H1 (cell line): ENCODE measurements at regions not wholly inside any gene's neighbourhood (a gene's known extent, or its start where the extent isn't known, plus 50 kb on each side); places are given as distances from the start of the nearest gene placed in this dataset.

Source experiments
- CTCF ChIA-PET: fragments of 300-600 bp; sonication (Branson Sonifier 250); formaldehyde crosslinking; loops from one replicate; lab custom pipeline; 2021; ENCODE audit not compliant: partially characterized antibody; lab: Charles Lee
- POLR2A ChIA-PET: fragments of 300-600 bp; sonication (Branson Sonifier 250); formaldehyde crosslinking; loops from one replicate; lab custom pipeline; 2021; ENCODE audit warnings: inconsistent platforms; ENCODE audit not compliant: partially characterized antibody; lab: Charles Lee
- DNase-seq, 2 experiments: peaks; one replicate each; pipeline versions ENCODE4 v3.0.0 to v3.0.0-alpha.2; 2010 to 2022; ENCODE audit warnings: low spot score in 2 of 2, low read depth in 1 of 2, mixed read lengths in 1 of 2
- FAIRE-seq: peaks from 2 replicates; lab custom pipeline; 2011; peaks lifted over from hg19 to GRCh38; lab: Jason Lieb, UNC
- H2AFZ ChIP-seq: 2 replicates; pipeline ENCODE4 v1.8.1; 2012; ENCODE audit warnings: low read length, inconsistent platforms
- H2AK5ac ChIP-seq: 2 replicates; pipeline ENCODE4 v1.6.1; 2013; ENCODE audit warnings: low read depth, low read length
- H2BK120ac ChIP-seq: replicated peaks from 2 replicates; pipeline ENCODE3; 2013; ENCODE audit warnings: low read depth, low read length, inconsistent platforms
- H2BK12ac ChIP-seq: 2 replicates; pipeline ENCODE4 v1.6.1; 2013; ENCODE audit warnings: low read depth, low read length
- H2BK15ac ChIP-seq: 2 replicates; pipeline ENCODE4 v1.6.1; 2013; ENCODE audit warnings: low read length
- H2BK20ac ChIP-seq: 2 replicates; pipeline ENCODE4 v1.6.1; 2013; ENCODE audit warnings: low read length
- H2BK5ac ChIP-seq: 2 replicates; pipeline ENCODE4 v1.6.1; 2013; ENCODE audit warnings: low read depth, low read length
- H3K14ac ChIP-seq: 2 replicates; pipeline ENCODE4 v1.6.1; 2013; ENCODE audit warnings: inconsistent platforms; ENCODE audit not compliant: insufficient read length
- H3K18ac ChIP-seq: 2 replicates; pipeline ENCODE4 v1.6.1; 2013; ENCODE audit warnings: low read length; ENCODE audit errors: extremely low read depth
- H3K23ac ChIP-seq: 2 replicates; pipeline ENCODE4 v1.6.1; 2013; ENCODE audit warnings: inconsistent platforms; ENCODE audit not compliant: insufficient read length
- H3K23me2 ChIP-seq: 2 replicates; pipeline ENCODE4 v1.6.1; 2013; ENCODE audit warnings: low read depth, low read length
- H3K27ac ChIP-seq: 2 replicates; pipeline ENCODE4 v1.6.1; 2011; ENCODE audit warnings: low read depth, low read length, inconsistent platforms
- H3K27me3 ChIP-seq, 4 experiments: replicated peaks in 1 of 4; 1 replicate in 1 of 4; 2 replicates in 3 of 4; pipeline versions ENCODE4 v1.6.1 to v1.8.1; 2011 to 2013; ENCODE audit warnings: low read length in 3 of 4, mild to moderate bottlenecking in 3 of 4, inconsistent platforms in 2 of 4, mixed read lengths in 2 of 4, moderate library complexity in 1 of 4; ENCODE audit not compliant: control insufficient read depth in 3 of 4, insufficient read depth in 3 of 4; ENCODE audit errors: extremely low read depth in 1 of 4
- H3K36me3 ChIP-seq, 4 experiments: 2 replicates each; pipeline versions ENCODE4 v1.6.1 to v1.8.1; 2011 to 2013; ENCODE audit warnings: mild to moderate bottlenecking in 4 of 4, low read length in 3 of 4, moderate library complexity in 2 of 4, control low read depth in 1 of 4, inconsistent platforms in 1 of 4; ENCODE audit not compliant: insufficient read depth in 4 of 4, control insufficient read depth in 2 of 4
- H3K4ac ChIP-seq: replicated peaks from 2 replicates; pipeline ENCODE3; 2013; ENCODE audit warnings: low read length, low read depth, mixed read lengths, inconsistent platforms; ENCODE audit not compliant: insufficient read length
- H3K4me1 ChIP-seq, 4 experiments: replicated peaks in 1 of 4; 1 replicate in 1 of 4; 2 replicates in 3 of 4; pipeline versions ENCODE4 v1.6.1 to v1.8.1; 2011 to 2013; ENCODE audit warnings: low read length in 3 of 4, inconsistent platforms in 2 of 4, mixed read lengths in 1 of 4; ENCODE audit not compliant: insufficient read depth in 4 of 4, control insufficient read depth in 3 of 4
- H3K4me2 ChIP-seq, 2 experiments: 2 replicates each; pipeline versions ENCODE4 v1.6.1 to v1.8.1; 2011 to 2013; ENCODE audit warnings: low read depth in 2 of 2, low read length in 2 of 2, control low read depth in 1 of 2, inconsistent platforms in 1 of 2, mild to moderate bottlenecking in 1 of 2; ENCODE audit not compliant: insufficient read depth in 1 of 2
- H3K4me3 ChIP-seq, 4 experiments: fragments of 200-600, 300-600 bp in 1 of 4; sonication (generic), shearing (Covaris generic), sonication (Bioruptor Twin) in 1 of 4; 2 replicates each; pipeline versions ENCODE4 v1.5.1 to v1.8.1; 2011 to 2016; ENCODE audit warnings: low read length in 4 of 4, low read depth in 3 of 4, control low read depth in 2 of 4, inconsistent platforms in 2 of 4, mild to moderate bottlenecking in 2 of 4, mixed read lengths in 1 of 4, moderate library complexity in 1 of 4; ENCODE audit not compliant: insufficient read depth in 2 of 4; ENCODE audit errors: extremely low read depth in 1 of 4
- H3K56ac ChIP-seq: replicated peaks from 2 replicates; pipeline ENCODE3; 2013; ENCODE audit warnings: low read depth, mild to moderate bottlenecking, mixed read lengths, low read length, inconsistent platforms; ENCODE audit not compliant: insufficient read length
- H3K79me1 ChIP-seq: 2 replicates; pipeline ENCODE4 v1.6.1; 2013; ENCODE audit warnings: low read depth, low read length, control low read depth
- H3K79me2 ChIP-seq, 2 experiments: 2 replicates each; pipeline versions ENCODE4 v1.6.1 to v1.8.1; 2012 to 2013; ENCODE audit warnings: low read length in 2 of 2, mild to moderate bottlenecking in 2 of 2, inconsistent platforms in 1 of 2; ENCODE audit not compliant: insufficient read depth in 2 of 2, control insufficient read depth in 1 of 2
- H3K9ac ChIP-seq, 4 experiments: replicated peaks in 1 of 4; 1 replicate in 1 of 4; 2 replicates in 3 of 4; pipeline versions ENCODE4 v1.6.1 to v1.8.1; 2011 to 2013; ENCODE audit warnings: low read depth in 3 of 4, low read length in 3 of 4, control low read depth in 2 of 4, mild to moderate bottlenecking in 2 of 4, moderate library complexity in 2 of 4, inconsistent platforms in 1 of 4; ENCODE audit errors: extremely low read depth in 1 of 4
- H3K9me3 ChIP-seq, 2 experiments: 2 replicates each; pipeline versions ENCODE4 v1.6.1 to v1.8.1; 2012 to 2013; ENCODE audit warnings: mild to moderate bottlenecking in 2 of 2, moderate library complexity in 2 of 2, control low read depth in 1 of 2, inconsistent platforms in 1 of 2, low read depth in 1 of 2, low read length in 1 of 2, mixed read lengths in 1 of 2; ENCODE audit not compliant: insufficient read depth in 2 of 2
- H4K20me1 ChIP-seq, 2 experiments: replicated peaks in 1 of 2; 2 replicates each; pipeline versions ENCODE3 to v1.8.1; 2011 to 2013; ENCODE audit warnings: inconsistent platforms in 2 of 2, low read length in 2 of 2, mild to moderate bottlenecking in 1 of 2; ENCODE audit not compliant: insufficient read depth in 2 of 2, control insufficient read depth in 1 of 2
- H4K5ac ChIP-seq: 2 replicates; pipeline ENCODE4 v1.6.1; 2013; ENCODE audit warnings: low read length, low read depth, mixed read lengths, inconsistent platforms; ENCODE audit not compliant: insufficient read length
- H4K8ac ChIP-seq: 2 replicates; pipeline ENCODE4 v1.8.0; 2013; ENCODE audit warnings: mild to moderate bottlenecking, moderate library complexity, low read length, inconsistent platforms; ENCODE audit not compliant: insufficient read depth; ENCODE audit errors: extremely low read depth
- H4K91ac ChIP-seq: replicated peaks from 2 replicates; pipeline ENCODE3; 2013; ENCODE audit warnings: low read length, mixed read lengths, inconsistent platforms; ENCODE audit not compliant: insufficient read length
- CTBP2 ChIP-seq: IDR thresholded peaks from 2 replicates; pipeline ENCODE4 v1.7.0; 2011; ENCODE audit warnings: borderline replicate concordance, mild to moderate bottlenecking, moderate library complexity, mixed read lengths, low read length; ENCODE audit not compliant: insufficient read depth, insufficient read length
- EGR1 ChIP-seq: IDR thresholded peaks from 2 replicates; pipeline ENCODE4 v1.6.1; 2011; ENCODE audit warnings: low read depth, low read length, borderline replicate concordance
- GTF2F1 ChIP-seq: IDR thresholded peaks from 2 replicates; pipeline ENCODE4 v1.6.1; 2012; ENCODE audit warnings: low read depth, low read length, improper control_type of control experiment, borderline replicate concordance
- POU5F1 ChIP-seq: IDR thresholded peaks from 2 replicates; pipeline ENCODE4 v1.6.1; 2011; ENCODE audit warnings: low read depth, mild to moderate bottlenecking, low read length, moderate library complexity
- RXRA ChIP-seq: IDR thresholded peaks from 2 replicates; pipeline ENCODE4 v1.6.1; 2011; ENCODE audit warnings: low read depth, mild to moderate bottlenecking, low read length, moderate library complexity; ENCODE audit not compliant: insufficient read depth
- SAP30 ChIP-seq: fragments of 300-600 bp; sonication (generic); IDR thresholded peaks from 2 replicates; pipeline ENCODE4 v1.7.1; 2012; ENCODE audit warnings: low read length, moderate library complexity, mild to moderate bottlenecking, inconsistent platforms; ENCODE audit not compliant: insufficient read depth, insufficient replicate concordance
- SIRT6 ChIP-seq: IDR thresholded peaks from one replicate; pipeline ENCODE4 v1.7.1; 2012; ENCODE audit warnings: low read length, inconsistent platforms
- SP1 ChIP-seq: IDR thresholded peaks from 2 replicates; pipeline ENCODE4 v1.6.1; 2011; ENCODE audit warnings: low read depth, low read length
- TAF1 ChIP-seq: IDR thresholded peaks from 2 replicates; pipeline ENCODE4 v1.6.1; 2011; ENCODE audit warnings: mild to moderate bottlenecking, low read depth, low read length
- TBP ChIP-seq: IDR thresholded peaks from 2 replicates; pipeline ENCODE4 v1.6.1; 2011; ENCODE audit warnings: low read depth, low read length, improper control_type of control experiment
- TEAD4 ChIP-seq: IDR thresholded peaks from 2 replicates; pipeline ENCODE4 v1.6.1; 2012; ENCODE audit warnings: low read depth, low read length, inconsistent platforms, mixed read lengths
- WGBS, 2 experiments: shearing (Covaris generic) in 1 of 2; methylation state at CpG; one replicate each; pipeline versions ENCODE4 v1.1.6 to v1.1.7; 2013 to 2015; ENCODE audit warnings: low lambda C conversion rate in 2 of 2, mixed read lengths in 2 of 2, inconsistent platforms in 1 of 2, low coverage in 1 of 2, missing lambda C conversion rate in 1 of 2; ENCODE audit not compliant: insufficient replicate concordance in 2 of 2, insufficient coverage in 1 of 2, insufficient read length in 1 of 2; ENCODE audit errors: extremely low coverage in 1 of 2, missing lambda C conversion rate in 1 of 2; 5-methylcytosine and 5-hydroxymethylcytosine counted together
- TF ChIP-seq, protein P1 (sequence below): IDR thresholded peaks from 2 replicates; pipeline ENCODE4 v1.6.1; 2011; ENCODE audit warnings: low read depth, mild to moderate bottlenecking, low read length; ENCODE audit not compliant: insufficient read depth

- DNase-seq, result no peak
- Histone ChIP-seq H3K27ac (no peak overlapping the region), H2AFZ (no peak overlapping the region), H2AK5ac (no peak overlapping the region), H3K27me3 (no peaks in the 10 kb centered on the region), H3K79me2 (no peaks in the 10 kb centered on the region), H3K9ac (no peak overlapping the region), H3K4me3 (no peak overlapping the region), H4K5ac (no peak overlapping the region), H3K23me2 (no peaks in the 10 kb centered on the region; the same call in 1 of the 2 replicates), H3K4me2 (no peak overlapping the region), H2BK12ac (no peak overlapping the region), H3K4ac (no peak overlapping the region), H4K91ac (no peak overlapping the region), H4K8ac (no peak overlapping the region), H2BK5ac (no peak overlapping the region), H4K20me1 (no peaks in the 10 kb centered on the region), H3K4me1 (peaks cover 0 to 4% (median 1%) of the 10 kb centered on the region in 4 experiments; a peak in 2 of 7 replicates), H3K56ac (no peak overlapping the region), H3K18ac (no peak overlapping the region), H2BK15ac (no peak overlapping the region), H3K14ac (no peak overlapping the region), H3K23ac (no peak overlapping the region), H3K9me3 (no peaks in the 10 kb centered on the region), H3K36me3 (no peaks in the 10 kb centered on the region), H2BK120ac (no peak overlapping the region), H2BK20ac (no peak overlapping the region), H3K79me1 (no peaks in the 10 kb centered on the region)
- ChIA-PET CTCF (no interaction called here), POLR2A (no interaction called here)
- FAIRE-seq, result no peak
- 83% methylated on average over 5 of the region's 5 CpGs; no CpG with 5 or more reads in 1 of the 2 experiments for WGBS, 2 experiments
- TF ChIP-seq SP1 (no peak), SIRT6 (no peak), EGR1 (no peak), CTBP2 (no peak), RXRA (no peak), TAF1 (no peak), TEAD4 (no peak), POU5F1 (no peak), SAP30 (no peak), TBP (no peak), GTF2F1 (no peak)
- TF ChIP-seq, protein P1, sequence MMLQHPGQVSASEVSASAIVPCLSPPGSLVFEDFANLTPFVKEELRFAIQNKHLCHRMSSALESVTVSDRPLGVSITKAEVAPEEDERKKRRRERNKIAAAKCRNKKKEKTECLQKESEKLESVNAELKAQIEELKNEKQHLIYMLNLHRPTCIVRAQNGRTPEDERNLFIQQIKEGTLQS, result no peak
Measured at GRCh38 chr16:17994027-17994426, 342.5 kb downstream of the NPIPA8 start.
